ENCODE measurements at regions not wholly inside any gene's neighbourhood (a gene's known extent, or its start where the extent isn't known, plus 50 kb on each side); places are given as distances from the start of the nearest gene placed in this dataset.

- no peak for TF ChIP-seq CTCF (IDR thresholded peaks at IDR 0.05)
- no peak for TF ChIP-seq POLR2A (IDR thresholded peaks at IDR 0.05)
- intact Hi-C loops (cut with DNase I), result no loop called here
- Histone ChIP-seq H3K36me3 (no peaks in the 10 kb centered on the region), H3K27ac (no peak overlapping the region), H3K4me3 (no peak overlapping the region), H3K27me3 (peaks cover 0 to 13% (median 0%) of the 10 kb centered on the region in 9 donors), H3K9me3 (no peaks in the 10 kb centered on the region), H3K4me1 (peaks cover 0 to 8% (median 0%) of the 10 kb centered on the region in 12 donors)
- no peak for DNase-seq
- no peak for ATAC-seq
- WGBS, 4 donors, result 55 to 78% (median 67%) methylated on average over 11 of the region's 11 CpGs
Observed at GRCh38 chr12:130087222-130087621, 75.0 kb upstream of the FZD10 start.

DNA sequence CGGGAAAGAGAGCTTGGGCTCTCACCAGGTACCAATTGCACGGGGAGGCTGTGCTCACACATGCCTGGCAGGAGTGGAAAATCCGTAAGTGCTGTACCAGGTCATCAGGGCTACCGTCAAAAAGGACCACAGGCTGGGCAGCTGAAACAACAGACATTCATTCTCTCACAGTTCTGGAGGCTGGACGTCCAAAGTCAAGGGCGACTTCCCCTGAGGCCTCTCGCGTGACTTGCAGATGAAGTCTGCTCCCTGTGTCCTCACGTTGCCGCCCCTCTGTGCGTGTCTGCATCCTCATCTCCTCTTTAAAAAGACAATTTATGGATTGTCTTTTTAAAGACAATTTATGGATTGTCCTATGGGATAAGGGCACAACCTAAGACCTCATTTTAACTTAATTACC is 73.8 kb upstream of the FZD10 start:
- peaks cover 0 to 7% (median 0%) of the 10 kb centered on the region in 9 donors for H3K27me3 ChIP-seq
- H3K36me3 ChIP-seq, result no peaks in the 10 kb centered on the region
- DNase-seq, result no peak
- H3K27ac ChIP-seq, result no peak overlapping the region
- ATAC-seq, result no peak
- WGBS, 4 donors, result 58 to 71% (median 61%) methylated on average over 11 of the region's 11 CpGs
- intact Hi-C loops (cut with DNase I), result no loop called here
- no peaks in the 10 kb centered on the region for H3K9me3 ChIP-seq
- TF ChIP-seq POLR2A (IDR thresholded peaks at IDR 0.05), result no peak
- no peak for TF ChIP-seq CTCF (IDR thresholded peaks at IDR 0.05)
- H3K4me3 ChIP-seq, result no peak overlapping the region
- H3K4me1 ChIP-seq, result peaks cover 0 to 8% (median 0%) of the 10 kb centered on the region in 12 donors

DNA sequence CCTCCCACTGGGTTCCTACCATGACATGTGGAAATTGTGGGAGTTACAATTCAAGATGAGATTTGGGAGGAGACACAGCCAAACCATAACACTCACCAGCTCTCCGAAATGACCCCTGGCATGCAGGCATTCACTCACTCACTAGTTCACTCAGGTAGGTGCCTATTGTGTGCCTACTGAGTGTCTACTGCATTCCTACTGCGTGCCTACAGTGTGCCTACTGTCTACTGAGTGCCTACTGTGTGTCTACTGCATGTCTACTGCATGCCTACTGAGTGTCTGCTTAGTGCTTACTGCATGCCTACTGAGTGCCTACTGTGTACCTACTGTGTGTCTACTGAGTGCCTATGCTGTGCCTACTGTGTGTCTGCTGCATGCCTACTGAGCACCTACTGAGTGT is 71.7 kb upstream of the FZD10 start:
- no peak for TF ChIP-seq POLR2A (IDR thresholded peaks at IDR 0.05)
- no peak for TF ChIP-seq CTCF (IDR thresholded peaks at IDR 0.05)
- Histone ChIP-seq H3K27ac (no peak overlapping the region), H3K36me3 (no peaks in the 10 kb centered on the region), H3K27me3 (peaks cover 0 to 16% (median 0%) of the 10 kb centered on the region in 9 donors), H3K9me3 (no peaks in the 10 kb centered on the region), H3K4me3 (no peak overlapping the region), H3K4me1 (peaks cover 0 to 8% (median 0%) of the 10 kb centered on the region in 12 donors)
- no peak for ATAC-seq
- 93 to 98% (median 93%) methylated on average over 2 of the region's 2 CpGs for WGBS, 4 donors
- intact Hi-C loops (cut with DNase I), result no loop called here
- DNase-seq, result no peak

DNA sequence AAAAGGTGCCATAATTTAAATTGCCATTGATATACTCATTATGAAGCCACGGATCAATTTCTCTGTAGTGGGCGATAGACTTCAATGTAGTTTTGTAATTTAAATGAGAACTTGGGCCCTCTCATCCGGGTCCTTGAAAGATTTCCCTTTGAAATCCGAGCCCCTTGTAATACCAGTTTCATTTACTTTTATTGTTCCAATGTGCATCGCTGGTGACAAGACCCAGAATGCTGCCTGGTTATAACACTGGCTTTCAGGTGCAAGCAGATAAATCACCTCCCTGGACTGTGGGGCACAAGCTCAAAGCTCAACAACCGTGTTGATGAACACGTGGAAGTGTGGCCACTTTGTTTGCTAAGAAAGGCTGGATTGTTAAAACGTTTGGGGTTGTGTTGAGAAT is 68.9 kb upstream of the FZD10 start:
- Histone ChIP-seq H3K27me3 (peaks cover 0 to 37% (median 0%) of the 10 kb centered on the region in 9 donors), H3K9me3 (no peaks in the 10 kb centered on the region), H3K4me1 (no peaks in the 10 kb centered on the region), H3K27ac (no peak overlapping the region), H3K36me3 (no peaks in the 10 kb centered on the region), H3K4me3 (no peak overlapping the region)
- WGBS, 4 donors, result 71 to 75% (median 74%) methylated on average over 8 of the region's 8 CpGs
- ATAC-seq (no peak), DNase-seq (no peak)
- intact Hi-C loops (cut with DNase I), result no loop called here
- TF ChIP-seq CTCF (IDR thresholded peaks at IDR 0.05) (no peak), POLR2A (IDR thresholded peaks at IDR 0.05) (no peak)
